ENCODE measurements at regions not wholly inside any gene's neighbourhood (a gene's known extent, or its start where the extent isn't known, plus 50 kb on each side); places are given as distances from the start of the nearest gene placed in this dataset.

GRCh38 chr12:46944771-46945170 is 119.0 kb upstream of the SLC38A4 start:
- TF ChIP-seq BHLHE40 (IDR thresholded peaks at IDR 0.05; ENCODE audit: borderline replicate concordance) (no peak), HDGF (IDR thresholded peaks at IDR 0.05; ENCODE audit: borderline replicate concordance) (no peak), LEF1 (IDR thresholded peaks at IDR 0.05; ENCODE audit: borderline replicate concordance) (no peak), SUZ12 (IDR thresholded peaks at IDR 0.05) (no peak), FOXM1 (IDR thresholded peaks at IDR 0.05; ENCODE audit: borderline replicate concordance) (no peak), ARNT (IDR thresholded peaks at IDR 0.05) (no peak), ZNF384 (IDR thresholded peaks at IDR 0.05) (no peak), TARDBP (IDR thresholded peaks at IDR 0.05) (no peak)
- TF ChIP-seq, protein P1, sequence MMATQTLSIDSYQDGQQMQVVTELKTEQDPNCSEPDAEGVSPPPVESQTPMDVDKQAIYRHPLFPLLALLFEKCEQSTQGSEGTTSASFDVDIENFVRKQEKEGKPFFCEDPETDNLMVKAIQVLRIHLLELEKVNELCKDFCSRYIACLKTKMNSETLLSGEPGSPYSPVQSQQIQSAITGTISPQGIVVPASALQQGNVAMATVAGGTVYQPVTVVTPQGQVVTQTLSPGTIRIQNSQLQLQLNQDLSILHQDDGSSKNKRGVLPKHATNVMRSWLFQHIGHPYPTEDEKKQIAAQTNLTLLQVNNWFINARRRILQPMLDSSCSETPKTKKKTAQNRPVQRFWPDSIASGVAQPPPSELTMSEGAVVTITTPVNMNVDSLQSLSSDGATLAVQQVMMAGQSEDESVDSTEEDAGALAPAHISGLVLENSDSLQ (IDR thresholded peaks at IDR 0.05): no peak

All from HEK293T (cell line).